Thyroid gland (tissue), 4 donors: ENCODE measurements at regions not wholly inside any gene's neighbourhood (a gene's known extent, or its start where the extent isn't known, plus 50 kb on each side); places are given as distances from the start of the nearest gene placed in this dataset.

Source experiments
- CTCF ChIP-seq, 6 experiments: fragments of 200-600 bp in 3 of 6; fragments of 450-650 bp in 3 of 6; sonication (generic) in 3 of 6; IDR thresholded peaks; one replicate each; pipeline ENCODE4 v1.5.1; 2016 to 2019; ENCODE audit warnings: antibody characterized with exemption in 6 of 6, mild to moderate bottlenecking in 2 of 6, inconsistent platforms in 1 of 6, moderate library complexity in 1 of 6
- POLR2A ChIP-seq, 2 donors: fragments of 450-650 bp; IDR thresholded peaks; one replicate each; pipeline ENCODE4 v1.6.1; 2017; ENCODE audit warnings: antibody characterized with exemption in 2 of 2, mild to moderate bottlenecking in 2 of 2, moderate library complexity in 1 of 2

GRCh38 chr6:19432966-19433498 is 404.1 kb upstream of the ID4 start:
- TF ChIP-seq CTCF (IDR thresholded peaks at IDR 0.05) (no peak), POLR2A (IDR thresholded peaks at IDR 0.05) (no peak)
